ENCODE measurements at regions not wholly inside any gene's neighbourhood (a gene's known extent, or its start where the extent isn't known, plus 50 kb on each side); places are given as distances from the start of the nearest gene placed in this dataset.

DNA sequence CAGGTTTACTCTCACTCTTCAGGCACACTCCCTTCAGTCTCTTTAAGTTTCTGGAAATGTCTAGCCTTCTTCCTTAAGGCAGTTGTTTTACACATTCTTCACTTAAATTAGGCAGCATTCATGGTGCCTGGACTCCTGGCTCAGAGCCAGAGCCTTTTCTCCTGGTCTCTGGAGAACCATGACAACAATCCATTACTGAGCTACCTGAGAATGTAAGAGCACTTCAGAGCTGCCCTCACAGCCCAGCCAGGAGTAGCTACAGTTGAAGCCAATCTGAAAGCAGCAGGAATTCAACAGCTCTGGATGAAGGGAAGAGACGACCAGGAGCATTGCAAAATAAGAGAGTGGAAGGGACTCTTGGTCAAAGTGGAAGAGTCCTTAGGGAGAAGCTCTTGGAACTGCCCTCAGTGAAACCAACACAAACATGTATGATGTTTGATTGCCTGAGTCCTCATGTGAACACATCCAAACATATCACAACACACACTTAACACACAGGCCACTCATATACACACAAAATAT is 416.8 kb upstream of the SPTLC3 start:
- no peak for ATAC-seq (replicated peaks)
- Mint-ChIP-seq H3K9me3 (peaks cover 9% of the 10 kb centered on the region), H3K27me3 (no peaks in the 10 kb centered on the region), H3K4me1 (no peaks in the 10 kb centered on the region), H3K4me3 (no peak overlapping the region), H3K27ac (no peak overlapping the region), H3K36me3 (ENCODE audit: low read depth) (no peaks in the 10 kb centered on the region)

DNA sequence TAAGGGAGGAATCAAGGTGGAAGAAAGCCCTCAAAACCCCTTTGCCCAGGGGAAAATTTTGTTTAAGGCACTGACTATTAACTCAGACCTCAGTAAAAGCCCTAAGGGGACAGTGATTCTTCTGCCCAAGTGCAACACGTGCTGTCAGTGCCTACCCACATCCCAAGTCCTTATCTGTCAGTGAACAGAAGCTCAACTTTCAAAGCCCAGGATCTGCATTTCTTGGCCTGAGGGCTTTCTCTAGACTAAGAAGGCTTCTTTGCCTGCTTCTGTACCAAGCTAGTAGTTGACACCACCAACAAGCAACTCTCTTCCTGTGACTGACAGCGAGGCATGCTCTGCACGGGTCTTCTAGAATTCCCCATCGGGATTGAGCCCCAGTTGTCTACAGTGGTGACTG is 416.0 kb upstream of the SPTLC3 start:
- Mint-ChIP-seq H3K4me3 (no peak overlapping the region), H3K27ac (no peak overlapping the region), H3K4me1 (no peaks in the 10 kb centered on the region), H3K27me3 (no peaks in the 10 kb centered on the region), H3K36me3 (ENCODE audit: low read depth) (no peaks in the 10 kb centered on the region), H3K9me3 (peaks cover 9% of the 10 kb centered on the region)
- no peak for ATAC-seq (replicated peaks)

- no peak overlapping the region for H3K27ac Mint-ChIP-seq
- no peaks in the 10 kb centered on the region for H3K4me1 Mint-ChIP-seq
- H3K36me3 Mint-ChIP-seq (ENCODE audit: low read depth), result no peaks in the 10 kb centered on the region
- ATAC-seq (replicated peaks), result no peak
- H3K4me3 Mint-ChIP-seq, result no peak overlapping the region
- no peaks in the 10 kb centered on the region for H3K27me3 Mint-ChIP-seq
- peaks cover 9% of the 10 kb centered on the region for H3K9me3 Mint-ChIP-seq
Measured at GRCh38 chr20:12593342-12593873, 415.4 kb upstream of the SPTLC3 start.

DNA sequence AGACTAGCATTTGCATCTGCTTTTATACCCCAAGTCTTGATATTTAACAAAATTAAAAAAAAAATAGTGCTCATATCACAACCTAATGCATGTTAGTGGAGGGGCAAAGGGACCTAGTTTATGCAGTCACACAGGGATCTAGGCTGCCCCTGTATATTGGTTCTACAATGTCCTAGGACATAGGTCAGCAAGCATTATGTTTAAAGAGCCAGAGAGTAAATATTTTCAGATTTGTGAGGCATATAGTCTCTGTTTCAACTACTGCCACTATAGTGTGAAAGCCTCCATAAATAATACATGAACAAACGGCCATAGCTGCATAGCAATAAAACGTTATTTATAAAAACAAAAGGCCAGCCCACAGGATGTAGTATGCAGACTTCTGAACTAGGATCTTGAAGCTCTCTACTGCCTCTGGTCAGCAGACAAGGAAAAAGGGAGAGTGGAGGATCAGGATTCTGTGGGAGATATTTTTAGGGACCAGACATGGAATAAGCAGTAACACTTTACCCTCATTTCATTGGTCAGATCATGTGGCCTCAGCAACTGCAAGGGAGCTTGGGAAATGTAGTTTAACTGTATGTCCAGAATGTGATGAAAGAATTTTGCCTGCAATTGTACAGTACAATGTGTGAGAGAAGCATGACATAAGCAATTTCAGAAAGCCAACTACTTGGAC is 414.2 kb upstream of the SPTLC3 start:
- Mint-ChIP-seq H3K4me3 (no peak overlapping the region), H3K27me3 (no peaks in the 10 kb centered on the region), H3K9me3 (peaks cover 9% of the 10 kb centered on the region)

GRCh38 chr20:12595841-12596240 is 412.9 kb upstream of the SPTLC3 start:
- ATAC-seq (replicated peaks), result no peak

More for the DNA sequence above, 414.2 kb upstream of the SPTLC3 start:
- no peaks in the 10 kb centered on the region for H3K36me3 Mint-ChIP-seq (ENCODE audit: low read depth)
- H3K4me1 Mint-ChIP-seq, result no peaks in the 10 kb centered on the region
- no peak overlapping the region for H3K27ac Mint-ChIP-seq
- no peak for ATAC-seq (replicated peaks)

DNA sequence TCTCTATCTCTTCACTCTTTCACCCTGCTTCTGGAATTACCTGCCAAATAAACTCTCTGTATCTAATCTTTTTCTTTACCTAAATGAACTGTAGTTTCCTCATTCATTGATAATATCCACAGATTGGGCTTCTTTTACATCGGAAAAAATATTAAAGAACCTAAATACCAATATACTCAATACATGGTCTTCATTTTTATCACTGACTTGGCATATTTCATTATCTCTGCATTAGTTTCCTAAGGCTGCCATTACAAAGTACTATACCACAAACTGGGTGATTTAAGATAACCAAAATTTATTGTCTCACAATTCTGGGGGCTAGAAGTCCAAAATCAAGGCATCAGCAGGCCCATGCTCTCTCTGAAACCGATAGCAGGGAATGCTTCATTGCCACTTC is 411.9 kb upstream of the SPTLC3 start:
- Mint-ChIP-seq H3K4me3 (no peak overlapping the region), H3K9me3 (peaks cover 7% of the 10 kb centered on the region), H3K27ac (no peak overlapping the region), H3K36me3 (ENCODE audit: low read depth) (no peaks in the 10 kb centered on the region), H3K27me3 (no peaks in the 10 kb centered on the region), H3K4me1 (no peaks in the 10 kb centered on the region)
- ATAC-seq (replicated peaks), result no peak

More at GRCh38 chr20:12595841-12596240, 412.9 kb upstream of the SPTLC3 start:
- H3K27me3 Mint-ChIP-seq, result no peaks in the 10 kb centered on the region
- H3K36me3 Mint-ChIP-seq (ENCODE audit: low read depth), result no peaks in the 10 kb centered on the region
- no peak overlapping the region for H3K27ac Mint-ChIP-seq
- H3K9me3 Mint-ChIP-seq, result peaks cover 9% of the 10 kb centered on the region
- H3K4me3 Mint-ChIP-seq, result no peak overlapping the region
- no peaks in the 10 kb centered on the region for H3K4me1 Mint-ChIP-seq

DNA sequence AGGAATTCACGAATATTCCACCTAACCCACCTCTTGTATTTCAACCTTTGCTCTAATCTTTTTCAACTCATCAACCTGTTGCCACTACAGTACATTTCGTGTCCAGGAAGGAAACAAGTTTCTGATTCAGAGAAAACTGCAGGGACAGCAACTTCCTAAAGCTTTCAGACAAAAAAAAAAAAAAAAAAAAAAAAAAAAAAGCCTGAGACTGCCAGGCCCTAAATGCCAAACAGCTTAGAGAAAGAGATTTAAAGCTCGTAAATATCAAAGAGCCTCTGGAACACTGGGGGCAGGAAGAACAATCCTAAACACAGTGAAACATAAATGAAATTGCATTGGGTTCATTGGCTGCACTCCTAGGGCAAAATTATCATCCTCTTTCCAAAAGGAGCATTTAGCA is 411.2 kb upstream of the SPTLC3 start:
- H3K36me3 Mint-ChIP-seq (ENCODE audit: low read depth), result no peaks in the 10 kb centered on the region
- no peak overlapping the region for H3K4me3 Mint-ChIP-seq
- H3K4me1 Mint-ChIP-seq, result no peaks in the 10 kb centered on the region
- no peaks in the 10 kb centered on the region for H3K27me3 Mint-ChIP-seq
- ATAC-seq (replicated peaks), result no peak
- H3K27ac Mint-ChIP-seq, result no peak overlapping the region
- H3K9me3 Mint-ChIP-seq, result no peaks in the 10 kb centered on the region

GRCh38 chr20:12598894-12599293 is 409.9 kb upstream of the SPTLC3 start:
- Mint-ChIP-seq H3K27me3 (no peaks in the 10 kb centered on the region), H3K4me3 (no peak overlapping the region), H3K36me3 (ENCODE audit: low read depth) (no peaks in the 10 kb centered on the region), H3K27ac (no peak overlapping the region), H3K4me1 (no peaks in the 10 kb centered on the region), H3K9me3 (no peaks in the 10 kb centered on the region)
- no peak for ATAC-seq (replicated peaks)

- Mint-ChIP-seq H3K4me1 (no peaks in the 10 kb centered on the region), H3K27me3 (no peaks in the 10 kb centered on the region), H3K27ac (no peak overlapping the region), H3K4me3 (no peak overlapping the region), H3K36me3 (ENCODE audit: low read depth) (no peaks in the 10 kb centered on the region), H3K9me3 (no peaks in the 10 kb centered on the region)
- no peak for ATAC-seq (replicated peaks)
Measured at GRCh38 chr20:12599494-12599893, 409.3 kb upstream of the SPTLC3 start.

- Mint-ChIP-seq H3K9me3 (no peaks in the 10 kb centered on the region), H3K27ac (no peak overlapping the region), H3K27me3 (no peaks in the 10 kb centered on the region), H3K4me1 (no peaks in the 10 kb centered on the region), H3K36me3 (ENCODE audit: low read depth) (no peaks in the 10 kb centered on the region), H3K4me3 (no peak overlapping the region)
- ATAC-seq (replicated peaks), result no peak
Measured at GRCh38 chr20:12605751-12606150, 403.0 kb upstream of the SPTLC3 start.

DNA sequence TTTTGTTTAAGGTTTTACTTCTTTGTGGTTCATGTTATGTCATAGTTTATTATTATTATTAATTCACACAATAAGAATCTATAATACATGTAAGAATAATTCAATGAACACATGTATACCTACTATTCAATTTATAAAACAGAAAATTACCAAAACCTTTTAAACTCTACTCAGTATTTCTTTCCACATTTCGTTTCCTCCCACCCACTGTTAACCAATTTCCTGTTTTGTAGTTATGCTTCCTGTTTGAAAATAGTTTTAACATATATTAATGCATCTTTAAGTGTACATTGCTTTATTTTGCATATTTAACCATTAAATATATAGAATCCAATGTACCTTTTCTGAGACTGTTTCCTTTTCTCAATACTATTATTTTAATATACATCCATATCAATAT is 397.9 kb upstream of the SPTLC3 start:
- ATAC-seq (replicated peaks), result no peak
- Mint-ChIP-seq H3K4me3 (no peak overlapping the region), H3K9me3 (peaks cover 2% of the 10 kb centered on the region), H3K27me3 (no peaks in the 10 kb centered on the region), H3K36me3 (ENCODE audit: low read depth) (no peaks in the 10 kb centered on the region), H3K27ac (no peak overlapping the region), H3K4me1 (no peaks in the 10 kb centered on the region)

GRCh38 chr20:12614764-12615163 is 394.0 kb upstream of the SPTLC3 start:
- Mint-ChIP-seq H3K4me3 (no peak overlapping the region), H3K9me3 (peaks cover 9% of the 10 kb centered on the region), H3K36me3 (ENCODE audit: low read depth) (no peaks in the 10 kb centered on the region), H3K27ac (no peak overlapping the region), H3K4me1 (no peaks in the 10 kb centered on the region), H3K27me3 (no peaks in the 10 kb centered on the region)
- ATAC-seq (replicated peaks), result no peak

DNA sequence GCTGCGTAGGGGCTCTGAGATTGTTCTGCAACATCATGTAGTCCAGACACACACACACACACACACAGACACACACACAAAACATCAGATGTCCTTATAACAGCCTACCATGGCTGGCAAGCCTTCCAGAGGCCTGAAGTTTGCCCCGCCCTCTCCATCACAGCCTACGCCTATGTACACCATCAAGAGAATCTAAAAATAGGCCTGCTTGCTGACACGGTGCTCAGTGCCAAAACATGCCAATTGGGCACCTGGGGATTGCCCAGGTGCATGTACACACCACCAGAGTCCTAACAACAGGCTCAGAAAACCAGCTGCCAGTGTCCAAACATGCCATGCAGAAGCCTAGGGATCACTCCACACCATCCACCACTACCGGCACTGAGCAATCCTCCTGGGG is 391.7 kb upstream of the SPTLC3 start:
- no peak for ATAC-seq (replicated peaks)
- no peaks in the 10 kb centered on the region for H3K36me3 Mint-ChIP-seq (ENCODE audit: low read depth)
- H3K9me3 Mint-ChIP-seq, result peaks cover 10% of the 10 kb centered on the region
- H3K27me3 Mint-ChIP-seq, result no peaks in the 10 kb centered on the region
- H3K27ac Mint-ChIP-seq, result no peak overlapping the region
- H3K4me3 Mint-ChIP-seq, result no peak overlapping the region
- no peaks in the 10 kb centered on the region for H3K4me1 Mint-ChIP-seq

- Mint-ChIP-seq H3K4me1 (no peaks in the 10 kb centered on the region), H3K4me3 (no peak overlapping the region), H3K27ac (no peak overlapping the region), H3K36me3 (ENCODE audit: low read depth) (no peaks in the 10 kb centered on the region), H3K9me3 (peaks cover 9% of the 10 kb centered on the region), H3K27me3 (no peaks in the 10 kb centered on the region)
- ATAC-seq (replicated peaks), result no peak
Measured at GRCh38 chr20:12623870-12624269, 384.9 kb upstream of the SPTLC3 start.

DNA sequence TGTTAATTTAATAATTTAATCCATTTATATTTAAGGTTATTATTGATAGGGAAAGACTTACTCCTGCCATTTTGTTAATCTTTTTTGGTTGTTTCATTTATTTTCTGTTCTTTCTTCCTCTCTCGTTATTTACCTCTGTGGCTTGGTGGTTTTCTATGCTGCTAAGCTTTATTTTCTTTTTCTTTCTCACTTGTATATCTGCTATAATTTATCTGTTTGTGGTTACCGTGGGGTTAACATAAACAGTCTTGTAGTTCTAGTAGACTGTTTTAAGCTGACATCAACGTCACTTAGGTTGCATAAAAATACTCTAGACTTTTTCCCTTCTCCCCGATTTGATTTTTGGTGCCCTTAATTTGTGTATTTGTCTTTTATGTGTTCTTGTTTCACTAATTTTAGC is 381.3 kb upstream of the SPTLC3 start:
- Mint-ChIP-seq H3K4me1 (no peaks in the 10 kb centered on the region), H3K27ac (no peak overlapping the region), H3K4me3 (no peak overlapping the region), H3K36me3 (ENCODE audit: low read depth) (no peaks in the 10 kb centered on the region), H3K27me3 (no peaks in the 10 kb centered on the region), H3K9me3 (peaks cover 3% of the 10 kb centered on the region)
- no peak for ATAC-seq (replicated peaks)

All from activated T-helper 17 cell treated with anti-CD3 and anti-CD28 coated beads, Interleukin-2, amount 50 U/mL, for 72 hours (primary cell).